GM12891 (cell line): ENCODE measurements at regions not wholly inside any gene's neighbourhood (a gene's known extent, or its start where the extent isn't known, plus 50 kb on each side); places are given as distances from the start of the nearest gene placed in this dataset.

Source experiments
- PAX5 ChIP-seq: IDR thresholded peaks from 2 replicates; pipeline ENCODE4 v1.6.1; 2011; ENCODE audit warnings: low read length, moderate library complexity, mild to moderate bottlenecking; ENCODE audit not compliant: insufficient read depth, severe bottlenecking
- POLR2A ChIP-seq: IDR thresholded peaks from 2 replicates; pipeline ENCODE4 v1.6.1; 2011; ENCODE audit warnings: low read depth, low read length, control low read depth
- POLR2AphosphoS5 ChIP-seq: IDR thresholded peaks from 2 replicates; pipeline ENCODE4 v1.6.1; 2011; ENCODE audit warnings: low read depth, low read length, control low read depth
- POU2F2 ChIP-seq: IDR thresholded peaks from 2 replicates; pipeline ENCODE4 v1.6.1; 2011; ENCODE audit warnings: low read depth, mild to moderate bottlenecking, control low read depth, low read length, moderate library complexity
- SPI1 ChIP-seq: IDR thresholded peaks from 2 replicates; pipeline ENCODE4 v1.6.1; 2011; ENCODE audit warnings: low read depth, low read length, control low read depth
- TAF1 ChIP-seq: IDR thresholded peaks from 2 replicates; pipeline ENCODE4 v1.6.1; 2011; ENCODE audit warnings: low read depth, low read length, control low read depth

DNA sequence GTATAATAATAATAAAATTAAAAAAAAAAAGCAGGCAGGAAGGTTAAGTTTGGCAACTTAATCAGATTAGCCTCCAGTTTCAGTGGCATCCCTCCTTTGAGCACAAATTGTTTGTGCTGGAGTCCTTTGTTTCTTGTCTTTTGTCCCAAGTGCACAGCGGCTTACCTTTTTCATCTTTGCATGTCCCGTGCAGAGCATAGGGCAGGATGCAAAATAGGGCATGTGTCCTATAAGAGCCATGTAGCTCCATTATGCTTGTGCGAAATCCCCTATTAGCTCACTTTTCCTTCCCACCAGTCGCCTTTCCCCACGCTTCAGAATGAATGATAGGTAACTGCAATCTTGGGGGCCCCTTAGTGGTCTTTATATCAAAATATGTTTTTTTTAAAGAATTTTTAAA lies 216.8 kb downstream of the TSN start:
- no peak for TF ChIP-seq POLR2A
- TF ChIP-seq POLR2AphosphoS5 = no peak
- TF ChIP-seq TAF1 = no peak
- no peak for TF ChIP-seq PAX5
- TF ChIP-seq POU2F2 = no peak
- TF ChIP-seq SPI1 = no peak
